ENCODE measurements at regions not wholly inside any gene's neighbourhood (a gene's known extent, or its start where the extent isn't known, plus 50 kb on each side); places are given as distances from the start of the nearest gene placed in this dataset.

GRCh38 chr10:131653140-131653539, 247.7 kb upstream of the PPP2R2D start:
- no peak for DNase-seq (ENCODE audit: low spot score)
- 92% methylated on average over 14 of the region's 14 CpGs for WGBS (ENCODE audit: low lambda C conversion rate, missing lambda C conversion rate)

GRCh38 chr10:131653554-131654470, 247.0 kb upstream of the PPP2R2D start:
- Histone ChIP-seq H3K27me3 (peaks cover 12% of the 10 kb centered on the region), H3K27ac (no peak overlapping the region), H3K79me2 (no peaks in the 10 kb centered on the region), H4K20me1 (ENCODE audit: insufficient read depth, poor library complexity, severe bottlenecking) (no peaks in the 10 kb centered on the region), H2AFZ (no peak overlapping the region), H3K4me2 (no peak overlapping the region), H3K9me3 (ENCODE audit: low read depth) (no peaks in the 10 kb centered on the region), H3K4me3 (no peak overlapping the region), H3K4me1 (ENCODE audit: insufficient read depth) (no peaks in the 10 kb centered on the region), H3K36me3 (replicated peaks; ENCODE audit: insufficient read depth, low read depth) (no peaks in the 10 kb centered on the region), H3K9me2 (replicated peaks; ENCODE audit: insufficient read depth) (no peaks in the 10 kb centered on the region)
- WGBS (ENCODE audit: low lambda C conversion rate, missing lambda C conversion rate) = 92% methylated on average over 13 of the region's 13 CpGs
- DNase-seq (ENCODE audit: low spot score) = no peak
- TF ChIP-seq EZH2phosphoT487 (IDR thresholded peaks at IDR 0.05; ENCODE audit: low read depth, severe bottlenecking, unreplicated experiment) (no peak), EZH2 (IDR thresholded peaks at IDR 0.05; ENCODE audit: borderline replicate concordance) (no peak), CTCF (IDR thresholded peaks at IDR 0.05; ENCODE audit: poor library complexity) (no peak)

More at GRCh38 chr10:131653140-131653539, 247.7 kb upstream of the PPP2R2D start:
- Histone ChIP-seq H3K9me3 (ENCODE audit: low read depth) (no peaks in the 10 kb centered on the region), H3K9me2 (replicated peaks; ENCODE audit: insufficient read depth) (no peaks in the 10 kb centered on the region), H3K4me2 (no peak overlapping the region), H3K4me1 (ENCODE audit: insufficient read depth) (no peaks in the 10 kb centered on the region), H2AFZ (no peak overlapping the region), H3K79me2 (no peaks in the 10 kb centered on the region), H3K27ac (no peak overlapping the region), H3K36me3 (replicated peaks; ENCODE audit: insufficient read depth, low read depth) (no peaks in the 10 kb centered on the region), H3K4me3 (no peak overlapping the region), H4K20me1 (ENCODE audit: insufficient read depth, poor library complexity, severe bottlenecking) (no peaks in the 10 kb centered on the region), H3K27me3 (peaks cover 12% of the 10 kb centered on the region)
- no peak for TF ChIP-seq CTCF (IDR thresholded peaks at IDR 0.05; ENCODE audit: poor library complexity)
- no peak for TF ChIP-seq EZH2phosphoT487 (IDR thresholded peaks at IDR 0.05; ENCODE audit: low read depth, severe bottlenecking, unreplicated experiment)
- TF ChIP-seq EZH2 (IDR thresholded peaks at IDR 0.05; ENCODE audit: borderline replicate concordance) = no peak

- Histone ChIP-seq H3K27ac (no peak overlapping the region), H3K4me2 (no peak overlapping the region), H3K36me3 (replicated peaks; ENCODE audit: insufficient read depth, low read depth) (no peaks in the 10 kb centered on the region), H3K9me2 (replicated peaks; ENCODE audit: insufficient read depth) (no peaks in the 10 kb centered on the region), H2AFZ (no peak overlapping the region), H3K4me3 (no peak overlapping the region), H4K20me1 (ENCODE audit: insufficient read depth, poor library complexity, severe bottlenecking) (no peaks in the 10 kb centered on the region), H3K9me3 (ENCODE audit: low read depth) (no peaks in the 10 kb centered on the region), H3K4me1 (ENCODE audit: insufficient read depth) (no peaks in the 10 kb centered on the region), H3K79me2 (no peaks in the 10 kb centered on the region), H3K27me3 (peaks cover 12% of the 10 kb centered on the region)
- 85% methylated on average over 21 of the region's 21 CpGs for WGBS (ENCODE audit: low lambda C conversion rate, missing lambda C conversion rate)
- no peak for DNase-seq (ENCODE audit: low spot score)
- no peak for TF ChIP-seq EZH2 (IDR thresholded peaks at IDR 0.05; ENCODE audit: borderline replicate concordance)
Measured at GRCh38 chr10:131654471-131655087, 246.2 kb upstream of the PPP2R2D start.
